DMS79 treated with DMSO at 0.1 percent for 48 hours (cell line): ENCODE measurements at regions not wholly inside any gene's neighbourhood (a gene's known extent, or its start where the extent isn't known, plus 50 kb on each side); places are given as distances from the start of the nearest gene placed in this dataset.
A peak's percentile ranks its signal among the peaks of the same experiment; 100 is the strongest.

Experiments used
- DNase-seq: peaks from one replicate; lab custom pipeline; 2025; lab: John Stamatoyannopoulos, UW

- DNase-seq: no peak
Measured at GRCh38 chr16:79756571-79756970, 156.0 kb upstream of the MAF start.

- no peak for DNase-seq
Measured at GRCh38 chr16:79754501-79754900, 154.0 kb upstream of the MAF start.

GRCh38 chr16:79754081-79754480 lies 153.5 kb upstream of the MAF start:
- no peak for DNase-seq

DNA sequence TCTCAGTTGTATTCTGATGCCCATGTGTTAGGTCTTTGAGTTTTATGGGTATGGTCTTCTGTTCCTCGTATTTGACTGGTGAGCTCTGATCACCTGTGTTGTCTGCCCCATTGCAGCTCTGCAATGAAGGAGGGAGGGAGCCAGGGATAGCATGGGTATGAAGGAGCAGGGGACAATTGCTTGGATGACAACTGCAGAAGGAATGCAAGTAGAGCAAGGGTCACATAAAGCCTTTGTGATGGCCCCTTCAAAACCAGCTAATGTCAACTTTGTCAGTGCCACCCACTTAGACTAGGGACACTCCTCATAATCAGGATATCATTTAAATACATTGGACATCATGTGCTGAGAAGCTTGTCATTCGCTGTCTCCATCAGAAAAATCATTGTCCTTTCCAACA lies 152.7 kb upstream of the MAF start:
- no peak for DNase-seq

DNA sequence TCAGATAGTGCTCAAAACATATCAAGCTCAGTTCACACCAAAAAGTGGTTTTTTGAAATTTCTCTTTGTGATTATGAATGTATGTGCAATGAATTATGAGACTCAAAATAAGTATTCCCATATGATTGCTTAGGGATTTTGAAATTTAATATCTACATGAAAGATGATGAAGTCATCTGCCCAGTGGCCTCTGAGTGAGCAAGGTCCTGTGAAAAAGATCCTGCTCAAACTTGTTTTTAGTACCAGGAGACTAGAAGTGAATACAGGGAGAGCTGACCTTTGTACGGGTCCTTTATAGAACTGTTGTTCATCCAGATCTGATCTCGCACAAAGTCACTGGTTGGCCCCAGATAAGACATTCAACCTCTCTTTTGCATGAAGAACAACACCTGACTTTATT lies 151.9 kb upstream of the MAF start:
- DNase-seq: no peak

- DNase-seq: no peak
Measured at GRCh38 chr16:79751471-79752184, 151.1 kb upstream of the MAF start.

GRCh38 chr16:79750311-79750710 lies 149.8 kb upstream of the MAF start:
- DNase-seq: no peak

DNA sequence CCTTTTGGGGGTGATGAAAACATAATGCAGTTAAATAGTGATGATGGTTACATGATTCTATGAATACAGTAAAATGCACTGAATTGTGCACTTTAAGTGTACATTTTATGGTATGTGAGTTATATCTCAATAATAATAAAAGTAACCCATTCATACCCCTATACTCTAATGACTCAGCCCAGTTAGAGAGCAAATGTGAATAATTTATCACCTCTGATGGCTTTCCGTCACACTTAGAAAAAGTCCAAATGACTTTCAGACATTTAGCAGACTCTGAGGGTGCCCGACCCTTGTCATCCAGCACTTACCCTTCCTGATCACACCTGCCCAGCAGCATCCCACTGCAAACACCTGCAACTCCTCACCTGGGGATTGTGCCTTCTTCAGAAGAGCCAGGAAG lies 148.1 kb upstream of the MAF start:
- no peak for DNase-seq

- no peak for DNase-seq
Measured at GRCh38 chr16:79747688-79748087, 147.2 kb upstream of the MAF start.

GRCh38 chr16:79740252-79740651 lies 139.7 kb upstream of the MAF start:
- no peak for DNase-seq

GRCh38 chr16:79735271-79735670 lies 134.7 kb upstream of the MAF start:
- no peak for DNase-seq

DNA sequence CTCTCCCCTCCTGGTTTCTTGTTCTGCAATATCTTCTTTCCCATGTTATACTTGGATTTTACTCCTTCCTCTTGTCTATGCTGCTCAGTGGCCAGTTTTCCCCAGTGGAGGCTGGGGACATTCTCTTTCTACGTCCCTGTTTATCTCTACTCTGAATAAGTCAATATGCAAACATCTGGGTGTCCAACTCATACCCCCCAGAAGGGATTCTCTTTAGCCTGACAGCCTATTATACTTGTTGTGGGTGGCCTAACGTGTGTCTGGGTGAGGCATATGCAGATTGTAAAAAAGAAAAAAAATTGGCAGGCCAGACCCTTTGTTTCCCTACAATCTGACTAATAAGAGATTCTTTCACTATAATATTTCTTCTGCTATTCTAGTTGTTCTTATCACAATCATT lies 134.2 kb upstream of the MAF start:
- DNase-seq: no peak

- no peak for DNase-seq
Measured at GRCh38 chr16:79728923-79729240, 128.3 kb upstream of the MAF start.

GRCh38 chr16:79728048-79728922 lies 127.7 kb upstream of the MAF start:
- no peak for DNase-seq

DNA sequence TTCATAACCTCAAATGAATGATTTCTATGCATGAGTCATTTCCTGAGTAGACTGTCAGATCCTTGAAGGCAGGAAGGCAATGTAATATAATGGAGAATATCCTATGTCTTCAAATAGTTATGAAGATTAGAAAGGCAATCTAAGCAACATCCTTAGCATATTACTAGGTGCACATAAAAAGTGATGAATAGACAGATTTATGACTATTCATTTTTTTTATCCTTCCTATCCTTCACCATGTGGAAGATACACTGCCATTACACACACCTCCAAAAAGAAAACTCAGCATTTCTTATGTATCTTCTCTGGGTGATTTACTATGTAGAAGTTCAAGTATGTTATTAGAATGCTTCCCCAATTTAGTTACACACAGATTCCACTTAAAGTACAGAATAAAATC lies 126.4 kb upstream of the MAF start:
- no peak for DNase-seq

DNA sequence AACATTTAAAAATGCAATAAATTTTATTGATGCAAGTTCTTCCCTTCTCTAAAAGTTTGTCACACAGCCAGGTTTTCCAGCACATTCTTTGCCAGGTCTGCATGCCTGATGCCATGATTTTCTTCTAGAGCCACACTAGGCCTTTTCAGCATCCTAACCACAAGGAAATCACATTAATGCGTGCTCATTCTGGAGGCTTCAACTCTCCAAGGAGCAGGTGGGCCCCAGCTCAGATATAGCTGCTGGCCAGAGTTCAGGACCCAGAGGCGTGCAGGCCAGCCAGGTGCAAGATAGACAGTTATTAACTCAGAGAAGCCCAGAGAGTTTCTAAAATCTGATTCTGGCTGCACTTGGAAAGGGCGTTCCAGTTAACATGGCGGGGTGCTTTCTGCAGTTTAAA lies 124.5 kb upstream of the MAF start:
- no peak for DNase-seq

- DNase-seq: no peak
Measured at GRCh38 chr16:79723583-79724168, 123.1 kb upstream of the MAF start.

DNA sequence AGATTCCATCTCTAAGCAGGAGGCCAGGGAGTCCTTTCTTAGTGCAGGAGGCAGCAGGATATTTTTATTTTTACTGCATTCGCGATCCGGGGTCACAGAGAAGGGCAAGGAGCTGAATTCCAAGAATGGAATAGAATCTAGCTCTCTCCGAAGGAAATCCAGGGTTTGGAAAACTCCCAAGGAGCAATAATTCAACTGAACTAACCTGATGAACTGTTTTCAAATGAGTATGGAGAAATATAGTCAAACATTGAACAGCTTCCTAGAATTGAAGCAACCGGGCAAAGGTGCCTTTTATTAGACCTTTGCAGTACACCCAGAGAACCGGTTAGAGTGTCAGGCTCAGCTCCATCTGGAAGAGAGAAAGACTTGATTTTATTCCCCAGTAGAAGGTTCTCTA lies 120.7 kb upstream of the MAF start:
- DNase-seq: no peak

DNA sequence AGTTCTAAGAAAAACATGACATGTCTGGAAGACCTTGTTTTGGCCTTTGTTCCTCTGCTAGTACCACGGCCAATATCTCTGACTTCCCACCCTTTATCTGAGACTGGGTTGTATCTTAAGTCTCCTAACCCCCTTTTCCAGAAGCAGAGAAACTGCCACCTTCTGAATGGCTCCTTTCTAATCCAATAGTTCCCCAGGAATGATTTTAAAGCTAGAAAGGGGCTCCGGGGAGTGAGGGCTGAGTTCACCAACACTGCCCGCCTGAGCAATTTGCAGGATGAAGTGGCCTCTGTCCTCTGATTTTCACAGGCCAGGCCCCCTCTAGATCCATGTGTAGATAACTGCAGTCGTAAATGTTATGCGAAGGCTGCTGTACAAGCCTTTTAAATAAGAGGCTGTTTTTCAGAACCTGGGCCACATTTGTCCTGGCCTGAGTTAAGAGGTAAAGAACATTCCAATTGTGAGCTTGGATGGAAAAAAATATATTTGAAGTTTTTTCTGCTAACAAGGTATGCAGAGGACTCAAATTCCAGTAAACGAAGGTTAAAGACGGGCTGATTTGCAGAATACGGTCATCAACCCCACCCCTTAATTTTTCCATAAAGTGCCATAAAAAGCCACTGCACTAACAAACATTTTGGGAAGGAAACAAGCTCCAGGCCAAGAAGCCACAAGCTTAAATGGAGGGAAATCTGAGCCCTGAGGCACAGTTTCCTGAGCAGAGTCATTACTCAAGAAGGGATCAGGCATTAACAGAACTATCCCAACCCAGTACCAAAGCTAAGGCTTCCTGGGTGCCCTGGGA lies 117.0 kb upstream of the MAF start:
- DNase-seq: no peak

GRCh38 chr16:79716645-79717332 lies 116.3 kb upstream of the MAF start:
- DNase-seq: no peak

DNA sequence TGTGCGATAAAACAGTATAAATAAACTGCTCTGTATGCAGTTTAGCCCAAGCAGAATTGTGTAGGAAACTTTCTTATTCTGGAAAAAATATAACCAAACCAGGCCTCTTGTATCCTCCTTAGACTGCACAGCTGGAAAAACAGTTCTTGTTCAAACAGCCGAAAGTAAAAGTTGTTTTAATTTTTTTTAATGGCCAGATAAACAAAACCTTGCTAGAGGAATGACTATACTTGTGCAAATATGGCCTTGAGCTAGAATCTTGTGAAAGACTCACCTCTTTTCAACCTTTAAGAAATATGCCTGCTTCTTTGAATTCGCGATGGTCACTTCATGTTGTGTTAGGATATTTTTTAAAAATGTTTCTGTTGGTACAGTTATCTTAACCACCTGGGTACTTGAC lies 114.5 kb upstream of the MAF start:
- DNase-seq: peak; percentile 42

- no peak for DNase-seq
Measured at GRCh38 chr16:79714440-79714839, 113.9 kb upstream of the MAF start.
